Lung (tissue), 11 donors: ENCODE measurements at regions not wholly inside any gene's neighbourhood (a gene's known extent, or its start where the extent isn't known, plus 50 kb on each side); places are given as distances from the start of the nearest gene placed in this dataset.
A peak's percentile ranks its signal among the peaks of the same experiment; 100 is the strongest.

ENCODE experiments used
- ATAC-seq: fragments of 200-7000 bp; cut with Tn5 transposase; one replicate; pipeline ENCODE4 v1.9.1; 2020; ENCODE audit warnings: moderate number of reproducible peaks; ENCODE audit not compliant: insufficient read depth, low FRiP score
- DNase-seq, 3 donors: peaks; one replicate each; pipeline ENCODE4 v3.0.0-alpha.2; 2013 to 2017
- H3K27ac ChIP-seq, 2 donors: one replicate each; pipeline ENCODE4 v1.5.1; 2013; ENCODE audit warnings: mild to moderate bottlenecking in 2 of 2, moderate library complexity in 2 of 2, control low read depth in 1 of 2, inconsistent platforms in 1 of 2, low read depth in 1 of 2, low read length in 1 of 2
- H3K27me3 ChIP-seq, 3 donors: one replicate each; pipeline ENCODE4 v1.5.1; 2013; ENCODE audit warnings: low read length in 2 of 3; ENCODE audit not compliant: control insufficient read depth in 3 of 3, insufficient read depth in 3 of 3
- H3K36me3 ChIP-seq, 4 donors: one replicate each; pipeline ENCODE4 v1.5.1; 2013; ENCODE audit warnings: low read length in 4 of 4, mild to moderate bottlenecking in 1 of 4, moderate library complexity in 1 of 4; ENCODE audit not compliant: control insufficient read depth in 4 of 4, insufficient read depth in 4 of 4
- H3K4me1 ChIP-seq, 5 donors: one replicate each; pipeline ENCODE4 v1.5.1; 2013; ENCODE audit warnings: low read length in 5 of 5, mild to moderate bottlenecking in 2 of 5, moderate library complexity in 1 of 5; ENCODE audit not compliant: control insufficient read depth in 5 of 5, insufficient read depth in 5 of 5
- H3K4me3 ChIP-seq: one replicate; pipeline ENCODE4 v1.5.1; 2013; ENCODE audit warnings: mild to moderate bottlenecking, control low read depth, moderate library complexity
- H3K9ac ChIP-seq, 2 donors: one replicate each; pipeline ENCODE4 v1.5.1; 2013; ENCODE audit warnings: low read length in 2 of 2, control low read depth in 1 of 2; ENCODE audit not compliant: insufficient read depth in 1 of 2
- H3K9me3 ChIP-seq, 4 donors: one replicate each; pipeline ENCODE4 v1.5.1; 2013; ENCODE audit warnings: low read length in 3 of 4, mild to moderate bottlenecking in 1 of 4, moderate library complexity in 1 of 4; ENCODE audit not compliant: control insufficient read depth in 4 of 4, insufficient read depth in 3 of 4
- CTCF ChIP-seq: IDR thresholded peaks from 2 replicates; pipeline ENCODE4 v1.5.1; 2012; ENCODE audit warnings: mild to moderate bottlenecking; ENCODE audit errors: control extremely low read depth, extremely low read depth
- WGBS, 2 donors: extraction: QIAGEN DNeasy Blood & Tissue Kit; methylation state at CpG; one replicate each; pipeline ENCODE4 v1.1.7; 2013; 5-methylcytosine and 5-hydroxymethylcytosine counted together
- donor health status: control.
- donor health status: control.
- donor health status: Bipolar disorder and iron deficiency.
- donor health status: healthy.
- donor health status: DM: yes; HTN: yes; CAD: no.

- Histone ChIP-seq H3K27ac (no peak overlapping the region), H3K9ac (no peak overlapping the region), H3K4me1 (peaks cover 0 to 9% (median 0%) of the 10 kb centered on the region in 5 donors), H3K36me3 (no peaks in the 10 kb centered on the region), H3K9me3 (peaks cover 2 to 18% (median 7%) of the 10 kb centered on the region in 4 donors), H3K27me3 (no peaks in the 10 kb centered on the region), H3K4me3 (no peak overlapping the region)
- ATAC-seq: no peak
- DNase-seq: peak; percentile 28 to 68 (median 61)
- TF ChIP-seq CTCF: no peak
- 22 to 32% methylated on average over 4 of the region's 4 CpGs for WGBS, 2 donors
Measured at GRCh38 chr1:178973652-178974101, 52.0 kb upstream of the FAM20B start.
